Peyer's patch (tissue), 4 donors: ENCODE measurements at regions not wholly inside any gene's neighbourhood (a gene's known extent, or its start where the extent isn't known, plus 50 kb on each side); places are given as distances from the start of the nearest gene placed in this dataset.

Experiments used
- POLR2A ChIP-seq, 2 donors: fragments of 450-650 bp; IDR thresholded peaks; one replicate each; pipeline ENCODE4 v1.5.1; 2017; ENCODE audit warnings: antibody characterized with exemption in 2 of 2, mild to moderate bottlenecking in 2 of 2, moderate library complexity in 2 of 2
- TF ChIP-seq, protein P1 (sequence below), 6 experiments: fragments of 450-650 bp in 4 of 6; fragments of 200-600 bp in 2 of 6; sonication (generic) in 1 of 6; IDR thresholded peaks; one replicate each; pipeline ENCODE4 v1.5.1; 2017 to 2019; ENCODE audit warnings: antibody characterized with exemption in 6 of 6, mild to moderate bottlenecking in 3 of 6, moderate library complexity in 1 of 6

- TF ChIP-seq, protein P1, sequence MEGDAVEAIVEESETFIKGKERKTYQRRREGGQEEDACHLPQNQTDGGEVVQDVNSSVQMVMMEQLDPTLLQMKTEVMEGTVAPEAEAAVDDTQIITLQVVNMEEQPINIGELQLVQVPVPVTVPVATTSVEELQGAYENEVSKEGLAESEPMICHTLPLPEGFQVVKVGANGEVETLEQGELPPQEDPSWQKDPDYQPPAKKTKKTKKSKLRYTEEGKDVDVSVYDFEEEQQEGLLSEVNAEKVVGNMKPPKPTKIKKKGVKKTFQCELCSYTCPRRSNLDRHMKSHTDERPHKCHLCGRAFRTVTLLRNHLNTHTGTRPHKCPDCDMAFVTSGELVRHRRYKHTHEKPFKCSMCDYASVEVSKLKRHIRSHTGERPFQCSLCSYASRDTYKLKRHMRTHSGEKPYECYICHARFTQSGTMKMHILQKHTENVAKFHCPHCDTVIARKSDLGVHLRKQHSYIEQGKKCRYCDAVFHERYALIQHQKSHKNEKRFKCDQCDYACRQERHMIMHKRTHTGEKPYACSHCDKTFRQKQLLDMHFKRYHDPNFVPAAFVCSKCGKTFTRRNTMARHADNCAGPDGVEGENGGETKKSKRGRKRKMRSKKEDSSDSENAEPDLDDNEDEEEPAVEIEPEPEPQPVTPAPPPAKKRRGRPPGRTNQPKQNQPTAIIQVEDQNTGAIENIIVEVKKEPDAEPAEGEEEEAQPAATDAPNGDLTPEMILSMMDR (IDR thresholded peaks at IDR 0.05), result no peak
- no peak for TF ChIP-seq POLR2A (IDR thresholded peaks at IDR 0.05)
These were observed 589.8 kb downstream of the BCKDHB start for GRCh38 chr6:80696268-80696667.
